ENCODE measurements at regions not wholly inside any gene's neighbourhood (a gene's known extent, or its start where the extent isn't known, plus 50 kb on each side); places are given as distances from the start of the nearest gene placed in this dataset.

- DNase-seq (no peak), ATAC-seq (no peak)
- H3K27ac ChIP-seq, result no peak overlapping the region
- 68 to 69% methylated on average over 3 of the region's 3 CpGs for WGBS, 2 donors
- H3K9me3 ChIP-seq, result peaks cover 0 to 30% (median 9%) of the 10 kb centered on the region in 11 donors
- H3K4me1 ChIP-seq, result no peaks in the 10 kb centered on the region
- no peaks in the 10 kb centered on the region for H3K27me3 ChIP-seq
- intact Hi-C loops (cut with DNase I), result no loop called here
- H3K36me3 ChIP-seq, result no peaks in the 10 kb centered on the region
- TF ChIP-seq CTCF (IDR thresholded peaks at IDR 0.05), result no peak
- no peak overlapping the region for H3K4me3 ChIP-seq
Observed at GRCh38 chr3:154953538-154953937, 126.6 kb upstream of the MME start.

GRCh38 chr3:154952553-154952952 lies 127.6 kb upstream of the MME start:
- no peak for TF ChIP-seq CTCF (IDR thresholded peaks at IDR 0.05)
- no peak overlapping the region for H3K4me3 ChIP-seq
- no peaks in the 10 kb centered on the region for H3K4me1 ChIP-seq
- 83 to 90% methylated on average over 6 of the region's 6 CpGs for WGBS, 2 donors
- H3K9me3 ChIP-seq, result peaks cover 0 to 30% (median 9%) of the 10 kb centered on the region in 11 donors
- ATAC-seq, result no peak
- H3K36me3 ChIP-seq, result no peaks in the 10 kb centered on the region
- DNase-seq, result no peak
- H3K27ac ChIP-seq, result no peak overlapping the region
- intact Hi-C loops (cut with DNase I), result no loop called here
- H3K27me3 ChIP-seq, result no peaks in the 10 kb centered on the region

- TF ChIP-seq CTCF (IDR thresholded peaks at IDR 0.05), result no peak
- H3K27ac ChIP-seq, result no peak overlapping the region
- ATAC-seq (no peak), DNase-seq (no peak)
- no peaks in the 10 kb centered on the region for H3K4me1 ChIP-seq
- 85 to 87% methylated on average over 2 of the region's 2 CpGs for WGBS, 2 donors
- H3K4me3 ChIP-seq, result no peak overlapping the region
- H3K27me3 ChIP-seq, result no peaks in the 10 kb centered on the region
- intact Hi-C loops (cut with DNase I), result no loop called here
- no peaks in the 10 kb centered on the region for H3K36me3 ChIP-seq
- peaks cover 0 to 34% (median 13%) of the 10 kb centered on the region in 11 donors for H3K9me3 ChIP-seq
Observed at GRCh38 chr3:154943981-154944380, 136.1 kb upstream of the MME start.

GRCh38 chr3:154942827-154943226 lies 137.3 kb upstream of the MME start:
- intact Hi-C loops (cut with DNase I), result no loop called here
- ATAC-seq (no peak), DNase-seq (no peak)
- Histone ChIP-seq H3K9me3 (peaks cover 0 to 34% (median 13%) of the 10 kb centered on the region in 11 donors), H3K36me3 (no peaks in the 10 kb centered on the region), H3K4me1 (no peaks in the 10 kb centered on the region), H3K27me3 (no peaks in the 10 kb centered on the region), H3K4me3 (no peak overlapping the region), H3K27ac (no peak overlapping the region)
- no peak for TF ChIP-seq CTCF (IDR thresholded peaks at IDR 0.05)

- no peak for TF ChIP-seq CTCF (IDR thresholded peaks at IDR 0.05)
- DNase-seq (no peak), ATAC-seq (no peak)
- H3K27me3 ChIP-seq, result no peaks in the 10 kb centered on the region
- H3K27ac ChIP-seq, result no peak overlapping the region
- H3K9me3 ChIP-seq, result peaks cover 0 to 13% (median 6%) of the 10 kb centered on the region in 11 donors
- no peaks in the 10 kb centered on the region for H3K4me1 ChIP-seq
- H3K4me3 ChIP-seq, result no peak overlapping the region
- no peaks in the 10 kb centered on the region for H3K36me3 ChIP-seq
- 72 to 75% methylated on average over 4 of the region's 4 CpGs for WGBS, 2 donors
- intact Hi-C loops (cut with DNase I), result no loop called here
Observed at GRCh38 chr3:154936196-154936595, 143.9 kb upstream of the MME start.
